ENCODE measurements at regions not wholly inside any gene's neighbourhood (a gene's known extent, or its start where the extent isn't known, plus 50 kb on each side); places are given as distances from the start of the nearest gene placed in this dataset.
A peak's percentile ranks its signal among the peaks of the same experiment; 100 is the strongest.

DNA sequence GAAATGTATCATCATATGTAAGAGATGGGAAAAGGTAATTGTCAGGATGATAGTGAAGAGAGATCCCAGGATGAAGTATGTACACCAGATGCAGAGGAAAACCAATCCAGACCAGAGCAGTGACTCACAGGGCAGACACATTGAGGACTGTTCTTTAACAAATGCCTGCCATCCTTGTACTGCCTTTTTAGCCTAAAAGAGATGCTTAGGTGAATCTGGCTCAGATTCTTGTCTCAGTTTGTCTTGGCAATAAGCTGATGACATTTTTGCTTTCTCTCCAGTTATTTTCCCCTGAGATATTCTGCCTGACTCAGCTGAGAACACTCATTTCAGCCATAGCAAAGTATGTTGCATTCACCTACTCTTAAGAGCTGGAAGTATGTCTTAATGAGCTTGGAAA is 405.3 kb upstream of the USP15 start:
- no peaks in the 10 kb centered on the region for H3K4me1 ChIP-seq (ENCODE audit: control insufficient read depth, insufficient read depth, low read length)
- DNase-seq = no peak
- no peak overlapping the region for H3K4me3 ChIP-seq (ENCODE audit: low read length)
- H3K9me3 ChIP-seq (ENCODE audit: control insufficient read depth, low read length) = no peaks in the 10 kb centered on the region
- no peak for ATAC-seq
- intact Hi-C loops (cut with DNase I) = no loop called here
- no peaks in the 10 kb centered on the region for H3K27me3 ChIP-seq (ENCODE audit: control insufficient read depth, insufficient read depth)
- H3K27ac ChIP-seq (ENCODE audit: low read length) = no peak overlapping the region

DNA sequence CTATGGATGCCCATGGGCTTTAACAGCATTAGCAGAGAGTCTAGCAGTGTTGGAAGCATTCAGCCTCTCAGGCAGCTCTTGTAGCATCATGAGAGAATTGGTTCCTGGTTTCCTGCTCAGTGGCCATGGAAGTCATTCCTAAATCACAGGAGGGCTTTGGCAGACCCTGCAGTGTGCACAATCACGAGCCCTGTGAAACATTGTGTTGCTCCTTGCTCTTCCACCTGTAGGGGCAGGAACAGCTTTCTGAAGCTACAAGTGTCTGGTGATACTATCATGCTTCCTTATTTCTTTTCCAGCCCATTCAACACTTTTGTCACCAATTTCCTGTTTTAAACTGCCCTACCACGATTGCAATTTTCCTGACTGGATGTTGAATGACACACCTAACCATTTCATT is 402.2 kb upstream of the USP15 start:
- no peak overlapping the region for H3K4me3 ChIP-seq (ENCODE audit: low read length)
- no peaks in the 10 kb centered on the region for H3K27me3 ChIP-seq (ENCODE audit: control insufficient read depth, insufficient read depth)
- H3K4me1 ChIP-seq (ENCODE audit: control insufficient read depth, insufficient read depth, low read length) = no peaks in the 10 kb centered on the region
- DNase-seq = no peak
- intact Hi-C loops (cut with DNase I) = no loop called here
- H3K27ac ChIP-seq (ENCODE audit: low read length) = no peak overlapping the region
- no peak for ATAC-seq
- no peaks in the 10 kb centered on the region for H3K9me3 ChIP-seq (ENCODE audit: control insufficient read depth, low read length)
- 64% methylated on average over 2 of the region's 2 CpGs for WGBS

DNA sequence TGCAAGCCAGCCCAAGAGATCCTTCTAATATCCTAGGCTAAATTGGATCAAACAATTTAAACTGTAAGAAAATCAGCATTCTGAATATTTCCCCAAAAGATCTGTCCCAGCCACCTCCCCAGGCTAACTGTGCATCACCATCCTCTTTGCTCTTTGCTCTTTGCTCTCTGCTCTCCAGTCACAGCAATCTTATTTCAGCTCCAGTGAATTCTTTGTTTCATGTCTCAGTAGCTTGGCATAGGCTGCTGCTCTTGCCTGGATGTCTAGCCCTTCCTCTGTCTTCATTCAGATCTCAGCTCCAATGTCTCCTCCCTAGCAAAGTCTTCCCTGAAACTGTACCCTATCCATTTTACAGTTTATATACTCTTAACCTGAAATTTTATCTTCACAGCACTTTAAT is 399.8 kb upstream of the USP15 start:
- H3K9me3 ChIP-seq (ENCODE audit: control insufficient read depth, low read length) = no peaks in the 10 kb centered on the region
- intact Hi-C loops (cut with DNase I) = no loop called here
- H3K4me3 ChIP-seq (ENCODE audit: low read length) = no peak overlapping the region
- ATAC-seq (no peak), DNase-seq (no peak)
- no peak overlapping the region for H3K27ac ChIP-seq (ENCODE audit: low read length)
- no peaks in the 10 kb centered on the region for H3K27me3 ChIP-seq (ENCODE audit: control insufficient read depth, insufficient read depth)
- H3K4me1 ChIP-seq (ENCODE audit: control insufficient read depth, insufficient read depth, low read length) = no peaks in the 10 kb centered on the region

GRCh38 chr12:61862986-61863385 is 397.2 kb upstream of the USP15 start:
- DNase-seq (no peak), ATAC-seq (no peak)
- no peak overlapping the region for H3K27ac ChIP-seq (ENCODE audit: low read length)
- H3K27me3 ChIP-seq (ENCODE audit: control insufficient read depth, insufficient read depth) = no peaks in the 10 kb centered on the region
- 70% methylated on average over 2 of the region's 2 CpGs for WGBS
- H3K4me3 ChIP-seq (ENCODE audit: low read length) = no peak overlapping the region
- intact Hi-C loops (cut with DNase I) = no loop called here
- no peaks in the 10 kb centered on the region for H3K4me1 ChIP-seq (ENCODE audit: control insufficient read depth, insufficient read depth, low read length)
- no peaks in the 10 kb centered on the region for H3K9me3 ChIP-seq (ENCODE audit: control insufficient read depth, low read length)

- DNase-seq = no peak
- ATAC-seq = no peak
- no peaks in the 10 kb centered on the region for H3K9me3 ChIP-seq (ENCODE audit: control insufficient read depth, low read length)
- H3K4me3 ChIP-seq (ENCODE audit: low read length) = no peak overlapping the region
- H3K27me3 ChIP-seq (ENCODE audit: control insufficient read depth, insufficient read depth) = no peaks in the 10 kb centered on the region
- intact Hi-C loops (cut with DNase I) = no loop called here
- H3K27ac ChIP-seq (ENCODE audit: low read length) = no peak overlapping the region
- 43% methylated on average over 6 of the region's 6 CpGs for WGBS
- no peaks in the 10 kb centered on the region for H3K4me1 ChIP-seq (ENCODE audit: control insufficient read depth, insufficient read depth, low read length)
Measured at GRCh38 chr12:61863811-61864210, 396.4 kb upstream of the USP15 start.

GRCh38 chr12:61869796-61870195 is 390.4 kb upstream of the USP15 start:
- no peak for ATAC-seq
- WGBS = 97% methylated on average over 2 of the region's 2 CpGs
- H3K9me3 ChIP-seq (ENCODE audit: control insufficient read depth, low read length) = no peaks in the 10 kb centered on the region

DNA sequence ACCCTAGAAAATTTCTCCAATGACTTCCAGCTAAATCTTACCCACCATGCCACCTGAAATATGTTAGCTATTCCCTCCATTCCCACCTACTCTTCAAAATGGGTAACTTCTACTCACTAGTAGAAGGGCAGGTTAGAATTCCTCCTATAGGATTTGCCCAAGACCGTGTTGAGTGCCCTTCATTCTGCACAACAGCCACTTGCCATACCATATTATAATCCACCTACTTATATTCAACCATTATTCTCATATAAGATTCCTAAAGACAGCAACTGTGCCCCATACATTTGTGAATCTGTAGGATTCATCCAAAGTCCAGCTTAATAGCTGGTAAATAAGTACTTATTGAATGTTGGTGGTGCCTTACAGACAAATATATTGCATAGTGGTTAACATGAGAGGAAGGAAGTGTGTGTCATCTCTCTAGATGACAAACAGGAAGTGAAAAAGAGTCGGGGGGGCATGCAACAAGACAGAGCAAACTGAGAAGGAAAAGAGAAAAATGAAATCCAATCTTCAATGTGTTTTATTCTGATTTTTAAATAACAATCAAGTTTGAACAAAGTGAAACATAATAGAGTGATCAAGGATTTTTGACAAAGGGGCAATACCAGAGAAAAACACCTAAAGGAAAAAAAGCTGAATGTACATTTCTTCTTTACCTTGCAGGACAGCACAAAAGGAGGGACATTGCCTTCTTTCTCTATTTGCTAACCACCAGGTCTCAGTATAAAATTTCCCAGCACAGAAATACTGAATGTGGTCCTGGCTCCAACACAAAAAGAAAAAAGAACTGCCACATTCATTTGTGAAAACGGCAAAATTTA is 389.3 kb upstream of the USP15 start:
- Histone ChIP-seq H3K4me3 (ENCODE audit: low read length) (no peak overlapping the region), H3K27me3 (ENCODE audit: control insufficient read depth, insufficient read depth) (no peaks in the 10 kb centered on the region), H3K27ac (ENCODE audit: low read length) (no peak overlapping the region), H3K4me1 (ENCODE audit: control insufficient read depth, insufficient read depth, low read length) (no peaks in the 10 kb centered on the region), H3K9me3 (ENCODE audit: control insufficient read depth, low read length) (no peaks in the 10 kb centered on the region)
- DNase-seq (no peak), ATAC-seq (no peak)
- intact Hi-C loops (cut with DNase I) = no loop called here
- 72% methylated on average over 3 of the region's 3 CpGs for WGBS

More at GRCh38 chr12:61869796-61870195, 390.4 kb upstream of the USP15 start:
- intact Hi-C loops (cut with DNase I) = no loop called here
- H3K27me3 ChIP-seq (ENCODE audit: control insufficient read depth, insufficient read depth) = no peaks in the 10 kb centered on the region
- no peak for DNase-seq
- no peak overlapping the region for H3K4me3 ChIP-seq (ENCODE audit: low read length)
- no peak overlapping the region for H3K27ac ChIP-seq (ENCODE audit: low read length)
- no peaks in the 10 kb centered on the region for H3K4me1 ChIP-seq (ENCODE audit: control insufficient read depth, insufficient read depth, low read length)

- 66% methylated on average over 5 of the region's 5 CpGs for WGBS
- ATAC-seq = no peak
- no peak overlapping the region for H3K27ac ChIP-seq (ENCODE audit: low read length)
Measured at GRCh38 chr12:61871485-61871810, 388.8 kb upstream of the USP15 start.

DNA sequence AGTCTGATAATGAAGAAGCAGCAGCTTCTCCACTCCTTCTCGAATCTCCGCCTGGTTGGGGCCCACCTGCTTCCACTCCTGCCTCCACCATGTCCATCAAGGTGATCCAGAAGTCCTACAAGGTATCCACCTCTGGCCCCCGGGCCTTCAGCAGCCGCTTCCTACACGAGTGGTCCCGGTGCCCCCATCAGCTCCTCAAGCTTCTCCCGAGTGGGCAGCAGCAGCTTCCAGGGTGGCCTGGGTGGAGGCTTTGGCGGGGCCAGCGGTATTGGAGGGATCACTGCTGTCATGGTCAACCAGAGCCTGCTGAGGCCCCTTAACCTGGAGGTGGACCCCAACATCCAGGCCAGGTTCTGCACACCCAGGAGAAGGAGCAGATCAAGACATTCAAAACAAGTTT is 381.0 kb upstream of the USP15 start:
- ATAC-seq = no peak
- WGBS = 88% methylated on average over 9 of the region's 9 CpGs

More at GRCh38 chr12:61871485-61871810, 388.8 kb upstream of the USP15 start:
- no peaks in the 10 kb centered on the region for H3K9me3 ChIP-seq (ENCODE audit: control insufficient read depth, low read length)
- H3K27me3 ChIP-seq (ENCODE audit: control insufficient read depth, insufficient read depth) = no peaks in the 10 kb centered on the region
- H3K4me1 ChIP-seq (ENCODE audit: control insufficient read depth, insufficient read depth, low read length) = no peaks in the 10 kb centered on the region
- no peak overlapping the region for H3K4me3 ChIP-seq (ENCODE audit: low read length)
- DNase-seq = no peak
- intact Hi-C loops (cut with DNase I) = no loop called here

DNA sequence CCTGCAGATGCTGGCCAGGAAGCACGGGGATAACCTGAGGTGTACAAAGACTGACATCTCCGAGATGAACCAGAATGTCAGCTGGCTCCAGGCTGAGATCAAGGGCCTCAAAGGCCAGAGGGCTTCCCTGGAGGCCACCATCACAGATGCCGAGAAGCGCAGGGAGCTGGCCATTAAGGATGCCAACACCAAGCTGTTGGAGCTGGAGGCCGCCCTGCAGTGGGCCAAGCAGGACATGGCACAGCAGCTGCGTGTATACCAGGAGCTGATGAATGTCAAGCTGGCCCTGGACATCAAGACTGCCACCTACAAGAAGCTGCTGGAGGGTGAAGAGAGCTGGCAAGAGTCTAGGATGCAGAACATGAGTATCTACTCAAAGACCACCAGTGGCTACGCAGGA is 380.0 kb upstream of the USP15 start:
- DNase-seq (no peak), ATAC-seq (no peak)
- Histone ChIP-seq H3K27ac (ENCODE audit: low read length) (no peak overlapping the region), H3K27me3 (ENCODE audit: control insufficient read depth, insufficient read depth) (no peaks in the 10 kb centered on the region), H3K9me3 (ENCODE audit: control insufficient read depth, low read length) (no peaks in the 10 kb centered on the region), H3K4me1 (ENCODE audit: control insufficient read depth, insufficient read depth, low read length) (no peaks in the 10 kb centered on the region), H3K4me3 (ENCODE audit: low read length) (no peak overlapping the region)
- 82% methylated on average over 7 of the region's 7 CpGs for WGBS
- intact Hi-C loops (cut with DNase I) = no loop called here

More for the DNA sequence above, 381.0 kb upstream of the USP15 start:
- peak in 1 of 3 donors; percentile 52 for DNase-seq
- Histone ChIP-seq H3K4me1 (ENCODE audit: control insufficient read depth, insufficient read depth, low read length) (no peaks in the 10 kb centered on the region), H3K27me3 (ENCODE audit: control insufficient read depth, insufficient read depth) (no peaks in the 10 kb centered on the region), H3K4me3 (ENCODE audit: low read length) (no peak overlapping the region), H3K9me3 (ENCODE audit: control insufficient read depth, low read length) (no peaks in the 10 kb centered on the region), H3K27ac (ENCODE audit: low read length) (no peak overlapping the region)
- intact Hi-C loops (cut with DNase I) = no loop called here

- Histone ChIP-seq H3K9me3 (ENCODE audit: control insufficient read depth, low read length) (no peaks in the 10 kb centered on the region), H3K27ac (ENCODE audit: low read length) (no peak overlapping the region), H3K4me1 (ENCODE audit: control insufficient read depth, insufficient read depth, low read length) (no peaks in the 10 kb centered on the region), H3K4me3 (ENCODE audit: low read length) (no peak overlapping the region), H3K27me3 (ENCODE audit: control insufficient read depth, insufficient read depth) (no peaks in the 10 kb centered on the region)
- WGBS = 58% methylated on average over 1 of the region's 1 CpG
- intact Hi-C loops (cut with DNase I) = no loop called here
- DNase-seq (no peak), ATAC-seq (no peak)
Measured at GRCh38 chr12:61891632-61892031, 368.6 kb upstream of the USP15 start.

DNA sequence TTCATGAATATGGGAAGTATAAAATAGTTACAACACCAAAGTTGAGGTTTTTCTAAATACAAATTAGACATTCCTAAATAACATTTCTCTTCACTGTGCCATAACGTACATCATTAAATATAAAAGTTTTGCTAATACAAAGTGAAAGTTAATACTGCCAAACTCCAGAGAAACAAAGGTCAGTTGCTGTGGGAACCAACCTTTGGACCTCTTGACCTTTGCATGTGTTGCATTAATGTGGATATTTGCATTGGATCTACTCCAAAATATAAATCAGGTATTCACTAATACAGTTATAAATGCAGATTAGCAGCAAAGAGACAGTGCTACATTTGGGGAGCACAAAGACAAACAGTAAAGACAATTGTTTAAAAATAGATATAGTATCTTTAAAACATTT is 366.0 kb upstream of the USP15 start:
- Histone ChIP-seq H3K27me3 (ENCODE audit: control insufficient read depth, insufficient read depth) (no peaks in the 10 kb centered on the region), H3K4me1 (ENCODE audit: control insufficient read depth, insufficient read depth, low read length) (no peaks in the 10 kb centered on the region), H3K4me3 (ENCODE audit: low read length) (no peak overlapping the region), H3K27ac (ENCODE audit: low read length) (no peak overlapping the region), H3K9me3 (ENCODE audit: control insufficient read depth, low read length) (no peaks in the 10 kb centered on the region)
- 76% methylated on average over 1 of the region's 1 CpG for WGBS
- DNase-seq = no peak
- intact Hi-C loops (cut with DNase I) = no loop called here
- ATAC-seq = no peak
